K562 (cell line): ENCODE measurements at regions not wholly inside any gene's neighbourhood (a gene's known extent, or its start where the extent isn't known, plus 50 kb on each side); places are given as distances from the start of the nearest gene placed in this dataset.

Experiments
- CHD4 ChIP-seq: fragments of 200-600 bp; sonication (generic); IDR thresholded peaks from 3 replicates; pipeline ENCODE4 v1.6.1; 2012; ENCODE audit warnings: low read depth, mild to moderate bottlenecking, mixed read lengths, low read length, inconsistent platforms; ENCODE audit not compliant: insufficient read depth, insufficient replicate concordance, poor library complexity, severe bottlenecking
- KDM2B ChIP-seq: fragments of 250-450 bp; sonication (Bioruptor Pico); IDR thresholded peaks from 2 replicates; pipeline ENCODE4 v1.8.0; 2021; ENCODE audit warnings: mild to moderate bottlenecking, moderate library complexity
- NUFIP1 ChIP-seq: fragments of 450-650 bp; IDR thresholded peaks from 2 replicates; pipeline ENCODE4 v1.6.1; 2018; ENCODE audit not compliant: partially characterized antibody
- SRSF3 ChIP-seq: fragments of 200-400 bp; formaldehyde crosslinking; IDR thresholded peaks from 2 replicates; pipeline ENCODE4 v1.6.1; 2016; ENCODE audit warnings: mild to moderate bottlenecking, low read length, moderate library complexity; ENCODE audit not compliant: insufficient read depth
- ZNF197 ChIP-seq: fragments of 200-800 bp; sonication (Bioruptor generic); IDR thresholded peaks from 2 replicates; pipeline ENCODE4 v1.6.1; 2016; ENCODE audit warnings: low read depth, missing genetic modification characterization, missing compliant biosample characterization
- ZNF584 ChIP-seq: fragments of 200-800 bp; sonication (Bioruptor generic); IDR thresholded peaks from 2 replicates; pipeline ENCODE4 v1.6.1; 2016; ENCODE audit warnings: low read depth, mild to moderate bottlenecking, missing genetic modification characterization, missing compliant biosample characterization
- TF ChIP-seq, protein P1 (sequence below): fragments of 250-450 bp; sonication (Bioruptor Pico); IDR thresholded peaks from 2 replicates; pipeline ENCODE4 v1.4.0; 2020; ENCODE audit warnings: mild to moderate bottlenecking
- TF ChIP-seq, protein P2 (sequence below): fragments of 250-450 bp; sonication (Bioruptor Pico); IDR thresholded peaks from 2 replicates; pipeline ENCODE4 v1.8.0; 2021; ENCODE audit warnings: mild to moderate bottlenecking, moderate library complexity
- TF ChIP-seq, protein P3 (sequence below): IDR thresholded peaks from 3 replicates; pipeline ENCODE4 v1.6.1; 2011; ENCODE audit warnings: borderline replicate concordance, mild to moderate bottlenecking, moderate library complexity; ENCODE audit not compliant: insufficient read length; ENCODE audit errors: extremely low read depth
- TF ChIP-seq, protein P4 (sequence below): sonication (generic); formaldehyde crosslinking; IDR thresholded peaks from 2 replicates; pipeline ENCODE4 v1.8.1; 2022; ENCODE audit warnings: missing genetic modification reagents

DNA sequence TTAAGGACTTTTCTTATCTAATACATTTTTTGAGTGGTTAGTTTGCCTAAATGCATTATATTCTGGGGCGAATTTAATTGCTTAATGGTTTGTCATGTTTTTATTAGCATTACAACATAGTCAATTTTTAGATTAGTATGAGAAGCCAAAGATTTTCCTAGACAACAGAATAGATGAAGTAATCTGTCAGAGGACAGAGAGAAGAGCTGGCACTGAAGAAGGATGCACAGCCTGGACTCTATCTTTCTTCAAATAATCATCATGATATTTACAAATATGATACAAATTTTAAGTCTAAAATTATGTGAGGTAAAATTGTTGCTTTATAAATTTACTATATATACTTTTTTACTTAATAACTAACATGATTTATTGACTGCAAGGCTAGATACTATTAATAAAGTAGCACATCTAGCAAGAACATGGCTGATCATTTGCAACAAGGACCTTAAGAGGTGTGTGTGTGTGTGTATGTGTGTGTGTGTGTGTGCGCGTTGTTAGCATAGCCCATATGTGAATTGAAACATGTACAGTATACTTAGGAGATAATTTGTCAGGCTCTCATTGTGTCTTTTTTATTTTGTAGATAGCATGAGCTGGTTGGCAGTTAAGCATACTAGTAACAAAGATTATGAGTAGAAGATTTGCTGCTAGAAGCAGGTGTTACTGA lies 752.2 kb downstream of the DCDC2C start (continued):
- TF ChIP-seq, protein P1, sequence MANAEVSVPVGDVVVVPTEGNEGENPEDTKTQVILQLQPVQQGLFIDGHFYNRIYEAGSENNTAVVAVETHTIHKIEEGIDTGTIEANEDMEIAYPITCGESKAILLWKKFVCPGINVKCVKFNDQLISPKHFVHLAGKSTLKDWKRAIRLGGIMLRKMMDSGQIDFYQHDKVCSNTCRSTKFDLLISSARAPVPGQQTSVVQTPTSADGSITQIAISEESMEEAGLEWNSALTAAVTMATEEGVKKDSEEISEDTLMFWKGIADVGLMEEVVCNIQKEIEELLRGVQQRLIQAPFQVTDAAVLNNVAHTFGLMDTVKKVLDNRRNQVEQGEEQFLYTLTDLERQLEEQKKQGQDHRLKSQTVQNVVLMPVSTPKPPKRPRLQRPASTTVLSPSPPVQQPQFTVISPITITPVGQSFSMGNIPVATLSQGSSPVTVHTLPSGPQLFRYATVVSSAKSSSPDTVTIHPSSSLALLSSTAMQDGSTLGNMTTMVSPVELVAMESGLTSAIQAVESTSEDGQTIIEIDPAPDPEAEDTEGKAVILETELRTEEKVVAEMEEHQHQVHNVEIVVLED (CRISPR knock-in tag), result no peak
- no peak for TF ChIP-seq ZNF197 (CRISPR knock-in tag)
- TF ChIP-seq, protein P2, sequence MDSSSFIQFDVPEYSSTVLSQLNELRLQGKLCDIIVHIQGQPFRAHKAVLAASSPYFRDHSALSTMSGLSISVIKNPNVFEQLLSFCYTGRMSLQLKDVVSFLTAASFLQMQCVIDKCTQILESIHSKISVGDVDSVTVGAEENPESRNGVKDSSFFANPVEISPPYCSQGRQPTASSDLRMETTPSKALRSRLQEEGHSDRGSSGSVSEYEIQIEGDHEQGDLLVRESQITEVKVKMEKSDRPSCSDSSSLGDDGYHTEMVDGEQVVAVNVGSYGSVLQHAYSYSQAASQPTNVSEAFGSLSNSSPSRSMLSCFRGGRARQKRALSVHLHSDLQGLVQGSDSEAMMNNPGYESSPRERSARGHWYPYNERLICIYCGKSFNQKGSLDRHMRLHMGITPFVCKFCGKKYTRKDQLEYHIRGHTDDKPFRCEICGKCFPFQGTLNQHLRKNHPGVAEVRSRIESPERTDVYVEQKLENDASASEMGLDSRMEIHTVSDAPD, result no peak
- no peak for TF ChIP-seq ZNF584 (CRISPR knock-in tag)
- TF ChIP-seq SRSF3, result no peak
- no peak for TF ChIP-seq NUFIP1
- TF ChIP-seq, protein P3, sequence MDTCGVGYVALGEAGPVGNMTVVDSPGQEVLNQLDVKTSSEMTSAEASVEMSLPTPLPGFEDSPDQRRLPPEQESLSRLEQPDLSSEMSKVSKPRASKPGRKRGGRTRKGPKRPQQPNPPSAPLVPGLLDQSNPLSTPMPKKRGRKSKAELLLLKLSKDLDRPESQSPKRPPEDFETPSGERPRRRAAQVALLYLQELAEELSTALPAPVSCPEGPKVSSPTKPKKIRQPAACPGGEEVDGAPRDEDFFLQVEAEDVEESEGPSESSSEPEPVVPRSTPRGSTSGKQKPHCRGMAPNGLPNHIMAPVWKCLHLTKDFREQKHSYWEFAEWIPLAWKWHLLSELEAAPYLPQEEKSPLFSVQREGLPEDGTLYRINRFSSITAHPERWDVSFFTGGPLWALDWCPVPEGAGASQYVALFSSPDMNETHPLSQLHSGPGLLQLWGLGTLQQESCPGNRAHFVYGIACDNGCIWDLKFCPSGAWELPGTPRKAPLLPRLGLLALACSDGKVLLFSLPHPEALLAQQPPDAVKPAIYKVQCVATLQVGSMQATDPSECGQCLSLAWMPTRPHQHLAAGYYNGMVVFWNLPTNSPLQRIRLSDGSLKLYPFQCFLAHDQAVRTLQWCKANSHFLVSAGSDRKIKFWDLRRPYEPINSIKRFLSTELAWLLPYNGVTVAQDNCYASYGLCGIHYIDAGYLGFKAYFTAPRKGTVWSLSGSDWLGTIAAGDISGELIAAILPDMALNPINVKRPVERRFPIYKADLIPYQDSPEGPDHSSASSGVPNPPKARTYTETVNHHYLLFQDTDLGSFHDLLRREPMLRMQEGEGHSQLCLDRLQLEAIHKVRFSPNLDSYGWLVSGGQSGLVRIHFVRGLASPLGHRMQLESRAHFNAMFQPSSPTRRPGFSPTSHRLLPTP, result no peak
- no peak for TF ChIP-seq KDM2B
- TF ChIP-seq CHD4, result no peak
- TF ChIP-seq, protein P4, sequence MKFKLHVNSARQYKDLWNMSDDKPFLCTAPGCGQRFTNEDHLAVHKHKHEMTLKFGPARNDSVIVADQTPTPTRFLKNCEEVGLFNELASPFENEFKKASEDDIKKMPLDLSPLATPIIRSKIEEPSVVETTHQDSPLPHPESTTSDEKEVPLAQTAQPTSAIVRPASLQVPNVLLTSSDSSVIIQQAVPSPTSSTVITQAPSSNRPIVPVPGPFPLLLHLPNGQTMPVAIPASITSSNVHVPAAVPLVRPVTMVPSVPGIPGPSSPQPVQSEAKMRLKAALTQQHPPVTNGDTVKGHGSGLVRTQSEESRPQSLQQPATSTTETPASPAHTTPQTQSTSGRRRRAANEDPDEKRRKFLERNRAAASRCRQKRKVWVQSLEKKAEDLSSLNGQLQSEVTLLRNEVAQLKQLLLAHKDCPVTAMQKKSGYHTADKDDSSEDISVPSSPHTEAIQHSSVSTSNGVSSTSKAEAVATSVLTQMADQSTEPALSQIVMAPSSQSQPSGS, result no peak
